CD4-positive, alpha-beta T cell treated with Interleukin-4 for 4 hours (primary cell): ENCODE measurements at regions not wholly inside any gene's neighbourhood (a gene's known extent, or its start where the extent isn't known, plus 50 kb on each side); places are given as distances from the start of the nearest gene placed in this dataset.
"Not testable (repeated sequence)": the region's sequence is repeated elsewhere in the genome, so short reads cannot be mapped to it uniquely, and the experiment has no call there.

Source experiments
- DNase-seq: peaks from one replicate; pipeline ENCODE4 v3.0.0-alpha.2; 2020

GRCh38 chr2:145007960-145008263 is 488.0 kb upstream of the ZEB2 start:
- DNase-seq = no peak

GRCh38 chr2:145007093-145007959 is 487.4 kb upstream of the ZEB2 start:
- no peak for DNase-seq

GRCh38 chr2:145002624-145003023 is 482.7 kb upstream of the ZEB2 start:
- no peak for DNase-seq

- DNase-seq = no peak
Measured at GRCh38 chr2:145000376-145000775, 480.5 kb upstream of the ZEB2 start.

- no peak for DNase-seq
Measured at GRCh38 chr2:144999936-145000335, 480.0 kb upstream of the ZEB2 start.

GRCh38 chr2:144999071-144999875 is 479.4 kb upstream of the ZEB2 start:
- DNase-seq = no peak

GRCh38 chr2:144998435-144998834 is 478.5 kb upstream of the ZEB2 start:
- no peak for DNase-seq

GRCh38 chr2:144996225-144996795 is 476.4 kb upstream of the ZEB2 start:
- no peak for DNase-seq

GRCh38 chr2:144995482-144995881 is 475.6 kb upstream of the ZEB2 start:
- no peak for DNase-seq

- DNase-seq = no peak
Measured at GRCh38 chr2:144990661-144991060, 470.7 kb upstream of the ZEB2 start.

GRCh38 chr2:144989579-144990270 is 469.8 kb upstream of the ZEB2 start:
- no peak for DNase-seq

GRCh38 chr2:144988591-144988990 is 468.7 kb upstream of the ZEB2 start:
- DNase-seq = no peak

GRCh38 chr2:144986691-144987090 is 466.8 kb upstream of the ZEB2 start:
- DNase-seq = no peak

- DNase-seq = no peak
Measured at GRCh38 chr2:144984038-144984437, 464.1 kb upstream of the ZEB2 start.

- DNase-seq = no peak
Measured at GRCh38 chr2:144983107-144983506, 463.2 kb upstream of the ZEB2 start.

GRCh38 chr2:144982481-144982880 is 462.6 kb upstream of the ZEB2 start:
- no peak for DNase-seq

- DNase-seq = no peak
Measured at GRCh38 chr2:144975881-144976280, 456.0 kb upstream of the ZEB2 start.

- DNase-seq = no peak
Measured at GRCh38 chr2:144972676-144973075, 452.8 kb upstream of the ZEB2 start.

GRCh38 chr2:144971786-144972335 is 451.9 kb upstream of the ZEB2 start:
- no peak for DNase-seq

GRCh38 chr2:144970410-144970809 is 450.5 kb upstream of the ZEB2 start:
- not testable (repeated sequence) for DNase-seq

- DNase-seq = not testable (repeated sequence)
Measured at GRCh38 chr2:144969564-144969963, 449.6 kb upstream of the ZEB2 start.

GRCh38 chr2:144967961-144968360 is 448.0 kb upstream of the ZEB2 start:
- no peak for DNase-seq

- DNase-seq = no peak
Measured at GRCh38 chr2:144965172-144965571, 445.3 kb upstream of the ZEB2 start.
